SK-N-SH (cell line): ENCODE measurements at regions not wholly inside any gene's neighbourhood (a gene's known extent, or its start where the extent isn't known, plus 50 kb on each side); places are given as distances from the start of the nearest gene placed in this dataset.

ENCODE experiments used
- CTCF ChIA-PET: fragments of 300-600, 350-600 bp; formaldehyde crosslinking; extraction: SDS; loops from one replicate; lab custom pipeline; 2021; lab: Yijun Ruan, JAX
- POLR2A ChIA-PET: fragments of 350-600 bp; sonication (Branson Sonifier 250); formaldehyde crosslinking; extraction: SDS; loops from one replicate; lab custom pipeline; 2020; ENCODE audit warnings: antibody characterized with exemption, inconsistent platforms; lab: Yijun Ruan, JAX
- DNase-seq: peaks from one replicate; pipeline ENCODE4 v3.0.0; 2012
- H2AFZ ChIP-seq: fragments of 200-600 bp; sonication (generic); 2 replicates; pipeline ENCODE4 v1.8.1; 2016; ENCODE audit warnings: antibody characterized with exemption, mild to moderate bottlenecking, low read depth
- H3F3A ChIP-seq: fragments of 200-600 bp; sonication (generic); replicated peaks from 2 replicates; pipeline ENCODE3; 2016; ENCODE audit warnings: antibody characterized with exemption, mild to moderate bottlenecking; ENCODE audit not compliant: insufficient read depth
- H3K27ac ChIP-seq, 2 experiments: fragments of 200-500 bp in 1 of 2; fragments of 200-600 bp in 1 of 2; sonication (Bioruptor generic) in 1 of 2; sonication (generic), shearing (Covaris generic) in 1 of 2; 2 replicates each; pipeline versions ENCODE4 v1.5.1 to v1.6.1; 2014 to 2016; ENCODE audit warnings: low read depth in 2 of 2, inconsistent platforms in 1 of 2, low read length in 1 of 2, mild to moderate bottlenecking in 1 of 2, mixed read lengths in 1 of 2
- H3K27me3 ChIP-seq: fragments of 200-600 bp; sonication (generic), shearing (Covaris generic); 2 replicates; pipeline ENCODE4 v1.6.1; 2016; ENCODE audit warnings: mixed run types; ENCODE audit not compliant: insufficient read depth
- H3K36me3 ChIP-seq, 2 experiments: fragments of 200-500 bp in 1 of 2; fragments of 200-600 bp in 1 of 2; sonication (Bioruptor generic) in 1 of 2; sonication (generic) in 1 of 2; replicated peaks in 1 of 2; 2 replicates each; pipeline versions ENCODE3 to v1.5.1; 2014 to 2016; ENCODE audit warnings: low read length in 1 of 2, mild to moderate bottlenecking in 1 of 2; ENCODE audit not compliant: insufficient read depth in 2 of 2, control insufficient read depth in 1 of 2
- H3K4me1 ChIP-seq, 2 experiments: fragments of 200-500 bp in 1 of 2; fragments of 200-600 bp in 1 of 2; sonication (Bioruptor generic) in 1 of 2; sonication (generic), shearing (Covaris generic) in 1 of 2; 2 replicates each; pipeline versions ENCODE4 v1.5.1 to v1.6.1; 2014 to 2016; ENCODE audit warnings: low read depth in 1 of 2, low read length in 1 of 2, mixed run types in 1 of 2; ENCODE audit not compliant: insufficient read depth in 2 of 2, control insufficient read depth in 1 of 2
- H3K4me2 ChIP-seq: fragments of 200-600 bp; sonication (generic), shearing (Covaris generic); 2 replicates; pipeline ENCODE4 v1.6.1; 2017; ENCODE audit warnings: mixed run types
- H3K4me3 ChIP-seq, 2 experiments: fragments of 200-500 bp in 1 of 2; fragments of 200-600 bp in 1 of 2; sonication (Bioruptor generic) in 1 of 2; sonication (generic), shearing (Covaris generic) in 1 of 2; 2 replicates each; pipeline versions ENCODE4 v1.5.1 to v1.8.1; 2014 to 2016; ENCODE audit warnings: low read depth in 2 of 2, inconsistent platforms in 1 of 2, low read length in 1 of 2, mild to moderate bottlenecking in 1 of 2, mixed read lengths in 1 of 2, moderate library complexity in 1 of 2
- H3K79me2 ChIP-seq: fragments of 200-600 bp; sonication (generic); 2 replicates; pipeline ENCODE4 v1.8.1; 2017; ENCODE audit warnings: mild to moderate bottlenecking; ENCODE audit not compliant: insufficient read depth
- H3K9ac ChIP-seq: fragments of 200-600 bp; sonication (generic); 2 replicates; pipeline ENCODE4 v1.6.1; 2017; ENCODE audit warnings: mixed run types
- H3K9me2 ChIP-seq: fragments of 200-600 bp; sonication (generic); 2 replicates; pipeline ENCODE4 v1.6.1; 2017; ENCODE audit warnings: mixed run types
- H3K9me3 ChIP-seq: fragments of 200-600 bp; sonication (generic); 2 replicates; pipeline ENCODE4 v1.6.1; 2017; ENCODE audit warnings: mixed run types, mild to moderate bottlenecking, moderate library complexity
- H4K20me1 ChIP-seq: fragments of 200-600 bp; sonication (generic); 2 replicates; pipeline ENCODE4 v1.6.1; 2017; ENCODE audit warnings: mild to moderate bottlenecking, mixed run types; ENCODE audit not compliant: insufficient read depth
- ELF1 ChIP-seq: IDR thresholded peaks from 2 replicates; pipeline ENCODE4 v1.4.0; 2012
- EZH2phosphoT487 ChIP-seq: fragments of 200-600 bp; sonication (generic); IDR thresholded peaks from 2 replicates; pipeline ENCODE4 v1.6.1; 2017; ENCODE audit warnings: low read depth, mixed run types, mild to moderate bottlenecking, antibody characterized with exemption, moderate library complexity, borderline replicate concordance
- FOSL2 ChIP-seq: IDR thresholded peaks from 2 replicates; pipeline ENCODE4 v1.4.0; 2012; ENCODE audit warnings: low read depth, mild to moderate bottlenecking, moderate library complexity, borderline replicate concordance
- FOXM1 ChIP-seq: IDR thresholded peaks from 2 replicates; pipeline ENCODE4 v1.4.0; 2012; ENCODE audit warnings: low read depth, mild to moderate bottlenecking
- GABPA ChIP-seq: IDR thresholded peaks from 2 replicates; pipeline ENCODE4 v1.4.0; 2012; ENCODE audit warnings: low read depth, mild to moderate bottlenecking
- GATA2 ChIP-seq: sonication (generic); formaldehyde crosslinking; IDR thresholded peaks from 2 replicates; pipeline ENCODE4 v1.5.0; 2020; ENCODE audit warnings: mild to moderate bottlenecking, missing genetic modification reagents
- MXI1 ChIP-seq: IDR thresholded peaks from 2 replicates; pipeline ENCODE4 v1.6.1; 2012; ENCODE audit warnings: mild to moderate bottlenecking, low read depth, low read length, improper control_type of control experiment
- RFX5 ChIP-seq: IDR thresholded peaks from 2 replicates; pipeline ENCODE4 v1.6.1; 2012; ENCODE audit warnings: mild to moderate bottlenecking, improper control_type of control experiment, low read length
- SMC3 ChIP-seq: IDR thresholded peaks from 2 replicates; pipeline ENCODE4 v1.6.1; 2012; ENCODE audit warnings: low read depth, low read length, improper control_type of control experiment
- TAF1 ChIP-seq: IDR thresholded peaks from 2 replicates; pipeline ENCODE4 v1.6.1; 2012; ENCODE audit warnings: low read depth, mild to moderate bottlenecking, low read length, moderate library complexity, borderline replicate concordance
- TCF12 ChIP-seq: IDR thresholded peaks from 2 replicates; pipeline ENCODE4 v1.4.0; 2012
- TEAD4 ChIP-seq: IDR thresholded peaks from 2 replicates; pipeline ENCODE4 v1.4.0; 2012; ENCODE audit warnings: mild to moderate bottlenecking, borderline replicate concordance; ENCODE audit not compliant: insufficient read depth
- WGBS: methylation state at CpG from one replicate; pipeline ENCODE4 v1.1.6; 2017; ENCODE audit warnings: low lambda C conversion rate; 5-methylcytosine and 5-hydroxymethylcytosine counted together
- TF ChIP-seq, protein P1 (sequence below): IDR thresholded peaks from 2 replicates; pipeline ENCODE4 v1.6.1; 2012; ENCODE audit warnings: mild to moderate bottlenecking, low read depth, low read length, moderate library complexity
- TF ChIP-seq, protein P2 (sequence below): fragments of 200-600 bp; sonication (generic); IDR thresholded peaks from 2 replicates; pipeline ENCODE4 v1.6.1; 2017; ENCODE audit warnings: antibody characterized with exemption, mild to moderate bottlenecking, moderate library complexity
- TF ChIP-seq, protein P3 (sequence below): fragments of 150-350 bp; IDR thresholded peaks from 2 replicates; pipeline ENCODE4 v1.6.1; 2016; ENCODE audit warnings: mild to moderate bottlenecking, low read depth, low read length
- TF ChIP-seq, protein P4 (sequence below): fragments of 150-350 bp; IDR thresholded peaks from 2 replicates; pipeline ENCODE4 v1.6.1; 2017; ENCODE audit warnings: antibody characterized with exemption, low read length, low read depth, borderline replicate concordance
- TF ChIP-seq, protein P5 (sequence below): IDR thresholded peaks from 2 replicates; pipeline ENCODE4; 2012

DNA sequence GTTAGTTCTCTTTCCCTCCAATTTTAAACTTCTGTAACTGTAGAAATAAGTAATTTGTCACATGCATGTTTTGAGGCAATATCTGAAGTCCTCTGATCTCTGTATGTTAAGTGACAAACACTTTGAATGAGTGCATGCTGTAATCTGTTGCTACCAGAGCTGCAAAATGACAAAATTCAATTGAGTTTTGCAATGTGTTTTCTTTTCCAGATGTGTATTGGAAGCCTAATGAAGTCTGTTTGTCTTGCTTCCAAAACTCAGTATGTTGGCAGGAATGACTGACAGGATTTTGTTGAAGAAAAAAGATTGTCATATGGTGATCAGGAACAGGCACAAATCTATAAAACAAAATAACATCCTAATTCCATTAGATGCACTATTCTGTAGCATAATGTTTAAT lies 561.6 kb upstream of the CDH8 start (continued):
- TF ChIP-seq, protein P1, sequence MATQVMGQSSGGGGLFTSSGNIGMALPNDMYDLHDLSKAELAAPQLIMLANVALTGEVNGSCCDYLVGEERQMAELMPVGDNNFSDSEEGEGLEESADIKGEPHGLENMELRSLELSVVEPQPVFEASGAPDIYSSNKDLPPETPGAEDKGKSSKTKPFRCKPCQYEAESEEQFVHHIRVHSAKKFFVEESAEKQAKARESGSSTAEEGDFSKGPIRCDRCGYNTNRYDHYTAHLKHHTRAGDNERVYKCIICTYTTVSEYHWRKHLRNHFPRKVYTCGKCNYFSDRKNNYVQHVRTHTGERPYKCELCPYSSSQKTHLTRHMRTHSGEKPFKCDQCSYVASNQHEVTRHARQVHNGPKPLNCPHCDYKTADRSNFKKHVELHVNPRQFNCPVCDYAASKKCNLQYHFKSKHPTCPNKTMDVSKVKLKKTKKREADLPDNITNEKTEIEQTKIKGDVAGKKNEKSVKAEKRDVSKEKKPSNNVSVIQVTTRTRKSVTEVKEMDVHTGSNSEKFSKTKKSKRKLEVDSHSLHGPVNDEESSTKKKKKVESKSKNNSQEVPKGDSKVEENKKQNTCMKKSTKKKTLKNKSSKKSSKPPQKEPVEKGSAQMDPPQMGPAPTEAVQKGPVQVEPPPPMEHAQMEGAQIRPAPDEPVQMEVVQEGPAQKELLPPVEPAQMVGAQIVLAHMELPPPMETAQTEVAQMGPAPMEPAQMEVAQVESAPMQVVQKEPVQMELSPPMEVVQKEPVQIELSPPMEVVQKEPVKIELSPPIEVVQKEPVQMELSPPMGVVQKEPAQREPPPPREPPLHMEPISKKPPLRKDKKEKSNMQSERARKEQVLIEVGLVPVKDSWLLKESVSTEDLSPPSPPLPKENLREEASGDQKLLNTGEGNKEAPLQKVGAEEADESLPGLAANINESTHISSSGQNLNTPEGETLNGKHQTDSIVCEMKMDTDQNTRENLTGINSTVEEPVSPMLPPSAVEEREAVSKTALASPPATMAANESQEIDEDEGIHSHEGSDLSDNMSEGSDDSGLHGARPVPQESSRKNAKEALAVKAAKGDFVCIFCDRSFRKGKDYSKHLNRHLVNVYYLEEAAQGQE, result no peak
- TF ChIP-seq, protein P2, sequence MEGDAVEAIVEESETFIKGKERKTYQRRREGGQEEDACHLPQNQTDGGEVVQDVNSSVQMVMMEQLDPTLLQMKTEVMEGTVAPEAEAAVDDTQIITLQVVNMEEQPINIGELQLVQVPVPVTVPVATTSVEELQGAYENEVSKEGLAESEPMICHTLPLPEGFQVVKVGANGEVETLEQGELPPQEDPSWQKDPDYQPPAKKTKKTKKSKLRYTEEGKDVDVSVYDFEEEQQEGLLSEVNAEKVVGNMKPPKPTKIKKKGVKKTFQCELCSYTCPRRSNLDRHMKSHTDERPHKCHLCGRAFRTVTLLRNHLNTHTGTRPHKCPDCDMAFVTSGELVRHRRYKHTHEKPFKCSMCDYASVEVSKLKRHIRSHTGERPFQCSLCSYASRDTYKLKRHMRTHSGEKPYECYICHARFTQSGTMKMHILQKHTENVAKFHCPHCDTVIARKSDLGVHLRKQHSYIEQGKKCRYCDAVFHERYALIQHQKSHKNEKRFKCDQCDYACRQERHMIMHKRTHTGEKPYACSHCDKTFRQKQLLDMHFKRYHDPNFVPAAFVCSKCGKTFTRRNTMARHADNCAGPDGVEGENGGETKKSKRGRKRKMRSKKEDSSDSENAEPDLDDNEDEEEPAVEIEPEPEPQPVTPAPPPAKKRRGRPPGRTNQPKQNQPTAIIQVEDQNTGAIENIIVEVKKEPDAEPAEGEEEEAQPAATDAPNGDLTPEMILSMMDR, result no peak
- TF ChIP-seq, protein P3, sequence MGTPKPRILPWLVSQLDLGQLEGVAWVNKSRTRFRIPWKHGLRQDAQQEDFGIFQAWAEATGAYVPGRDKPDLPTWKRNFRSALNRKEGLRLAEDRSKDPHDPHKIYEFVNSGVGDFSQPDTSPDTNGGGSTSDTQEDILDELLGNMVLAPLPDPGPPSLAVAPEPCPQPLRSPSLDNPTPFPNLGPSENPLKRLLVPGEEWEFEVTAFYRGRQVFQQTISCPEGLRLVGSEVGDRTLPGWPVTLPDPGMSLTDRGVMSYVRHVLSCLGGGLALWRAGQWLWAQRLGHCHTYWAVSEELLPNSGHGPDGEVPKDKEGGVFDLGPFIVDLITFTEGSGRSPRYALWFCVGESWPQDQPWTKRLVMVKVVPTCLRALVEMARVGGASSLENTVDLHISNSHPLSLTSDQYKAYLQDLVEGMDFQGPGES, result no peak
- TF ChIP-seq TEAD4 (no peak), GABPA (no peak), FOXM1 (no peak), FOSL2 (no peak), TCF12 (no peak), MXI1 (0 out of 2 replicates have a peak, but pooled peaks have one; percentile 42), SMC3 (no peak), GATA2 (CRISPR knock-in tag) (peak; percentile 54; the same call in 1 of the 2 replicates), TAF1 (no peak)
- TF ChIP-seq, protein P4, sequence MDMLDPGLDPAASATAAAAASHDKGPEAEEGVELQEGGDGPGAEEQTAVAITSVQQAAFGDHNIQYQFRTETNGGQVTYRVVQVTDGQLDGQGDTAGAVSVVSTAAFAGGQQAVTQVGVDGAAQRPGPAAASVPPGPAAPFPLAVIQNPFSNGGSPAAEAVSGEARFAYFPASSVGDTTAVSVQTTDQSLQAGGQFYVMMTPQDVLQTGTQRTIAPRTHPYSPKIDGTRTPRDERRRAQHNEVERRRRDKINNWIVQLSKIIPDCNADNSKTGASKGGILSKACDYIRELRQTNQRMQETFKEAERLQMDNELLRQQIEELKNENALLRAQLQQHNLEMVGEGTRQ, result no peak

DNA sequence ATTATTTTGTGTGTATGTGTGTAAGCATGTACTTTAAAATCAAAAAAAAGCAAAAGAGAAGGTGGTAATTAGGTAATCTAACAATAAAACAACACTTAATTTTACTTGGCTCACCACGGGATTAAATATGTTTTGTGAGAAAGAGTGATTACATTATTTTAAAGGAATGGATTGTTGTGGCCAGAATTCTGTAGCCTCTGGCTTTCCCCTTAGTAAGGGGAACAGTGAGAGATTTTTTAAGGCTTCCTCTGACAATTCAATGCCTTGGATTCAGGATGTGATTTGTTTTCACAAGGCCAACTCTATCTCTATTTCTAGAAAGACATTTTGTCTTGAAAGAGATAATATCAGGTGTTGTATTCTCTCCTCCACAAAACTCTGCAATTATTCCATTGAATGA lies 560.3 kb upstream of the CDH8 start:
- Histone ChIP-seq H3K79me2 (no peaks in the 10 kb centered on the region), H3K4me2 (no peak overlapping the region), H3K9me2 (no peaks in the 10 kb centered on the region), H2AFZ (no peak overlapping the region), H4K20me1 (no peaks in the 10 kb centered on the region), H3K36me3 (no peaks in the 10 kb centered on the region), H3K9me3 (no peaks in the 10 kb centered on the region), H3K27ac (peak overlapping the region in 1 of 2 experiments; percentile 16; a peak in 1 of 4 replicates), H3F3A (no peaks in the 10 kb centered on the region), H3K4me3 (no peak overlapping the region), H3K27me3 (no peaks in the 10 kb centered on the region), H3K9ac (no peak overlapping the region), H3K4me1 (peaks cover 0 to 4% of the 10 kb centered on the region in 2 experiments; a peak in 2 of 4 replicates)
- ChIA-PET POLR2A (no interaction called here), CTCF (no interaction called here)
- no peak for DNase-seq
- WGBS, result 4% methylated on average over 1 of the region's 1 CpG
- TF ChIP-seq, protein P2, result no peak
- TF ChIP-seq RFX5 (no peak), EZH2phosphoT487 (no peak), MXI1 (no peak), TCF12 (no peak), FOSL2 (no peak), ELF1 (no peak), TEAD4 (no peak)
- TF ChIP-seq, protein P5, sequence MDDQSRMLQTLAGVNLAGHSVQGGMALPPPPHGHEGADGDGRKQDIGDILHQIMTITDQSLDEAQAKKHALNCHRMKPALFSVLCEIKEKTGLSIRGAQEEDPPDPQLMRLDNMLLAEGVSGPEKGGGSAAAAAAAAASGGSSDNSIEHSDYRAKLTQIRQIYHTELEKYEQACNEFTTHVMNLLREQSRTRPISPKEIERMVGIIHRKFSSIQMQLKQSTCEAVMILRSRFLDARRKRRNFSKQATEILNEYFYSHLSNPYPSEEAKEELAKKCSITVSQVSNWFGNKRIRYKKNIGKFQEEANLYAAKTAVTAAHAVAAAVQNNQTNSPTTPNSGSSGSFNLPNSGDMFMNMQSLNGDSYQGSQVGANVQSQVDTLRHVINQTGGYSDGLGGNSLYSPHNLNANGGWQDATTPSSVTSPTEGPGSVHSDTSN, result no peak
